ENCODE measurements at regions not wholly inside any gene's neighbourhood (a gene's known extent, or its start where the extent isn't known, plus 50 kb on each side); places are given as distances from the start of the nearest gene placed in this dataset.
"Not testable (repeated sequence)": the region's sequence is repeated elsewhere in the genome, so short reads cannot be mapped to it uniquely, and the experiment has no call there.

- no peak for DNase-seq
These were observed 79.1 kb downstream of the CTH start for GRCh38 chr1:70490153-70490552.

- DNase-seq, result no peak
These were observed 84.3 kb downstream of the CTH start for GRCh38 chr1:70495370-70495769.

- DNase-seq, result no peak
These were observed 85.1 kb downstream of the CTH start for GRCh38 chr1:70496181-70496580.

GRCh38 chr1:70497152-70497551 is 86.1 kb downstream of the CTH start:
- DNase-seq, result no peak

GRCh38 chr1:70498666-70499065 is 87.6 kb downstream of the CTH start:
- peak; percentile 73 to 81 for DNase-seq

GRCh38 chr1:70499695-70500094 is 88.6 kb downstream of the CTH start:
- DNase-seq, result peak; percentile 56 to 67

GRCh38 chr1:70503358-70503757 is 92.3 kb downstream of the CTH start:
- no peak for DNase-seq

GRCh38 chr1:70504176-70504820 is 93.2 kb downstream of the CTH start:
- no peak for DNase-seq

- DNase-seq, result no peak
These were observed 93.7 kb downstream of the CTH start for GRCh38 chr1:70504821-70505193.

- DNase-seq, result not testable (repeated sequence)
These were observed 96.9 kb downstream of the CTH start for GRCh38 chr1:70507991-70508390.

GRCh38 chr1:70509996-70510876 is 99.2 kb downstream of the CTH start:
- peak; percentile 87 to 90 for DNase-seq

- no peak for DNase-seq
These were observed 106.4 kb downstream of the CTH start for GRCh38 chr1:70517444-70517843.

GRCh38 chr1:70518106-70518505 is 107.0 kb downstream of the CTH start:
- no peak for DNase-seq

- peak; percentile 36 to 47 for DNase-seq
These were observed 117.7 kb downstream of the CTH start for GRCh38 chr1:70528590-70529333.

GRCh38 chr1:70536708-70537366 is 125.8 kb downstream of the CTH start:
- DNase-seq, result no peak

- no peak for DNase-seq
These were observed 126.7 kb downstream of the CTH start for GRCh38 chr1:70537788-70538187.

- DNase-seq, result no peak
These were observed 131.0 kb downstream of the CTH start for GRCh38 chr1:70542030-70542429.

- DNase-seq, result no peak
These were observed 131.8 kb downstream of the CTH start for GRCh38 chr1:70542856-70543255.

GRCh38 chr1:70546726-70547125 is 135.7 kb downstream of the CTH start:
- DNase-seq, result no peak

GRCh38 chr1:70552662-70553566 is 141.8 kb downstream of the CTH start:
- no peak for DNase-seq

GRCh38 chr1:70553567-70553956 is 142.5 kb downstream of the CTH start:
- no peak for DNase-seq

- no peak for DNase-seq
These were observed 143.3 kb downstream of the CTH start for GRCh38 chr1:70554341-70554740.
